ENCODE measurements at regions not wholly inside any gene's neighbourhood (a gene's known extent, or its start where the extent isn't known, plus 50 kb on each side); places are given as distances from the start of the nearest gene placed in this dataset.

DNA sequence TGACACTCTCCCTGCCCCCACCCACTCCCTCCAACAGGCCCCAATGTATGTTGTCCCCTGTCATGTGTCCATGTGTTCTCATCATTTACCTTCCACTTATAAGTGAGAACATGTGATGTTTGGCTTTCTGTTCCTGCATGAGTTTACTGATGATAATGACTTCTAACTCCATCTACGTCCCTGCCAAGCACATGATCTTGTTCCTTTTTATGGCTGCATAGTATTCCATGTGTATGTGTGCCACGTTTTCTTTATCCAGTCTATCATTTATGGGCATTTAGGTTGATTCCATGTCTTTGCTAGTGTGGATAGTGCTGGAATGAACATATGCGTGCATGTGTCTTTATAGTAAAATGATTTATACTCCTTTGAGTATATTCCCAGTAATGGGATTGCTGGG, 100.0 kb upstream of the LHX5 start:
- no peaks in the 10 kb centered on the region for H3K27me3 ChIP-seq (ENCODE audit: control insufficient read depth in 2 of 2, insufficient read depth in 2 of 2, low read length in 2 of 2)
- no peak for DNase-seq
- Mint-ChIP-seq H3K36me3 (no peaks in the 10 kb centered on the region), H3K9me3 (peaks cover 0 to 5% (median 0%) of the 10 kb centered on the region in 7 donors), H3K4me1 (no peaks in the 10 kb centered on the region), H3K27me3 (ENCODE audit: low read depth in 3 of 3) (peaks cover 5 to 22% (median 17%) of the 10 kb centered on the region in 3 donors), H3K4me3 (no peak overlapping the region), H3K27ac (no peak overlapping the region)
- no peak overlapping the region for H3K4me3 ChIP-seq (replicated peaks in 1 of 3; ENCODE audit: low read depth in 2 of 3, low read length in 3 of 3)
- no peaks in the 10 kb centered on the region for H3K9me3 ChIP-seq (replicated peaks in 1 of 2; ENCODE audit: control insufficient read depth in 1 of 2, insufficient read depth in 1 of 2, low read length in 2 of 2)
- no peaks in the 10 kb centered on the region for H3K4me1 ChIP-seq (ENCODE audit: control insufficient read depth in 1 of 2, insufficient read depth in 2 of 2, low read length in 2 of 2)
- H2AFZ ChIP-seq (ENCODE audit: insufficient read depth, low read depth, low read length, poor library complexity, severe bottlenecking): no peak overlapping the region
- TF ChIP-seq, protein P1, sequence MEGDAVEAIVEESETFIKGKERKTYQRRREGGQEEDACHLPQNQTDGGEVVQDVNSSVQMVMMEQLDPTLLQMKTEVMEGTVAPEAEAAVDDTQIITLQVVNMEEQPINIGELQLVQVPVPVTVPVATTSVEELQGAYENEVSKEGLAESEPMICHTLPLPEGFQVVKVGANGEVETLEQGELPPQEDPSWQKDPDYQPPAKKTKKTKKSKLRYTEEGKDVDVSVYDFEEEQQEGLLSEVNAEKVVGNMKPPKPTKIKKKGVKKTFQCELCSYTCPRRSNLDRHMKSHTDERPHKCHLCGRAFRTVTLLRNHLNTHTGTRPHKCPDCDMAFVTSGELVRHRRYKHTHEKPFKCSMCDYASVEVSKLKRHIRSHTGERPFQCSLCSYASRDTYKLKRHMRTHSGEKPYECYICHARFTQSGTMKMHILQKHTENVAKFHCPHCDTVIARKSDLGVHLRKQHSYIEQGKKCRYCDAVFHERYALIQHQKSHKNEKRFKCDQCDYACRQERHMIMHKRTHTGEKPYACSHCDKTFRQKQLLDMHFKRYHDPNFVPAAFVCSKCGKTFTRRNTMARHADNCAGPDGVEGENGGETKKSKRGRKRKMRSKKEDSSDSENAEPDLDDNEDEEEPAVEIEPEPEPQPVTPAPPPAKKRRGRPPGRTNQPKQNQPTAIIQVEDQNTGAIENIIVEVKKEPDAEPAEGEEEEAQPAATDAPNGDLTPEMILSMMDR (IDR thresholded peaks at IDR 0.05): no peak
- H3K79me2 ChIP-seq (ENCODE audit: insufficient read depth, low read length): no peaks in the 10 kb centered on the region
- H3K27ac ChIP-seq (ENCODE audit: low read depth in 1 of 2, low read length in 2 of 2): no peak overlapping the region
- no peak overlapping the region for H3K4me2 ChIP-seq (replicated peaks; ENCODE audit: extremely low read depth, low read length, poor library complexity, severe bottlenecking)
- no peaks in the 10 kb centered on the region for H4K20me1 ChIP-seq (ENCODE audit: insufficient read depth, low read length)
- no CpG with 5 or more reads among the region's 3 CpGs for WGBS (ENCODE audit: insufficient coverage)
- intact Hi-C loops (cut with micrococcal nuclease): no loop called here
- H3K9ac ChIP-seq (ENCODE audit: insufficient read depth, low read length, poor library complexity, severe bottlenecking): no peak overlapping the region
- no peaks in the 10 kb centered on the region for H3K36me3 ChIP-seq (replicated peaks in 1 of 2; ENCODE audit: control insufficient read depth in 1 of 2, insufficient read depth in 2 of 2, low read length in 2 of 2)

DNA sequence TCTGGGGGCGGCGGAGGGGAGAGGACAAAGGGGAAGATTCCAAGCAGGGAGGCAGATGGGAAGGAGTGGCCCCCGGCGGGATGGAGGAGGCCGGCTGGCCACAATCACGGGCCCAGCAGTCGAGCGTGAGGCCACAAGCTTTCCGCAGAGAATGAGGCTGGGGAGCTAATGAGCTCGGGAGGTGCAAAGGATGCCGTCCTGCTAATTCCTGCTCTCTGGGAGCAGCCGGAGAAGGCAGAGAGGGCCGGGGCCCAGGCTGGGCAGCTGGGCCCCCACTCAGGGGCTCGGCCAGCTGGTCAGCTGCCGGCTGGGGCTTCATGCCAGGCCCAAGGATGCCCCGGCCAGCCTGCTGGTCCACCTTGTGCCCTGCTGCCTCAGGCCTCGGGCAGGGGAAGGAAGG, 98.1 kb upstream of the LHX5 start:
- intact Hi-C loops (cut with micrococcal nuclease): no loop called here
- H3K4me2 ChIP-seq (replicated peaks; ENCODE audit: extremely low read depth, low read length, poor library complexity, severe bottlenecking): no peak overlapping the region
- H3K36me3 ChIP-seq (replicated peaks in 1 of 2; ENCODE audit: control insufficient read depth in 1 of 2, insufficient read depth in 2 of 2, low read length in 2 of 2): no peaks in the 10 kb centered on the region
- H3K4me1 ChIP-seq (ENCODE audit: control insufficient read depth in 1 of 2, insufficient read depth in 2 of 2, low read length in 2 of 2): no peaks in the 10 kb centered on the region
- no peaks in the 10 kb centered on the region for H4K20me1 ChIP-seq (ENCODE audit: insufficient read depth, low read length)
- H3K27ac ChIP-seq (ENCODE audit: low read depth in 1 of 2, low read length in 2 of 2): no peak overlapping the region
- H3K27ac Mint-ChIP-seq: no peak overlapping the region
- H2AFZ ChIP-seq (ENCODE audit: insufficient read depth, low read depth, low read length, poor library complexity, severe bottlenecking): no peak overlapping the region
- TF ChIP-seq, protein P1 (IDR thresholded peaks at IDR 0.05): no peak
- H3K27me3 Mint-ChIP-seq (ENCODE audit: low read depth in 3 of 3): peaks cover 11 to 21% (median 18%) of the 10 kb centered on the region in 3 donors
- peaks cover 0 to 10% (median 0%) of the 10 kb centered on the region in 7 donors for H3K9me3 Mint-ChIP-seq
- H3K4me3 Mint-ChIP-seq: no peak overlapping the region
- H3K4me1 Mint-ChIP-seq: no peaks in the 10 kb centered on the region
- no peaks in the 10 kb centered on the region for H3K9me3 ChIP-seq (replicated peaks in 1 of 2; ENCODE audit: control insufficient read depth in 1 of 2, insufficient read depth in 1 of 2, low read length in 2 of 2)
- H3K4me3 ChIP-seq (replicated peaks in 1 of 3; ENCODE audit: low read depth in 2 of 3, low read length in 3 of 3): no peak overlapping the region
- no peaks in the 10 kb centered on the region for H3K79me2 ChIP-seq (ENCODE audit: insufficient read depth, low read length)
- 69% methylated on average over 17 of the region's 17 CpGs for WGBS (ENCODE audit: insufficient coverage)
- no peaks in the 10 kb centered on the region for H3K36me3 Mint-ChIP-seq
- H3K27me3 ChIP-seq (ENCODE audit: control insufficient read depth in 2 of 2, insufficient read depth in 2 of 2, low read length in 2 of 2): peaks cover 2 to 5% of the 10 kb centered on the region in 2 donors
- no peak overlapping the region for H3K9ac ChIP-seq (ENCODE audit: insufficient read depth, low read length, poor library complexity, severe bottlenecking)
- DNase-seq: no peak

All from CD14-positive monocyte (primary cell).